ENCODE measurements at regions not wholly inside any gene's neighbourhood (a gene's known extent, or its start where the extent isn't known, plus 50 kb on each side); places are given as distances from the start of the nearest gene placed in this dataset.

- Histone ChIP-seq H3K36me3 (ENCODE audit: control insufficient read depth, insufficient read depth, low read length) (no peaks in the 10 kb centered on the region), H3K27ac (ENCODE audit: insufficient read depth, low read length) (no peak overlapping the region), H3K9ac (ENCODE audit: low read depth, low read length) (no peak overlapping the region), H3K79me1 (ENCODE audit: low read depth in 1 of 2, low read length in 2 of 2) (no peaks in the 10 kb centered on the region), H3K9me3 (ENCODE audit: control insufficient read depth, insufficient read depth, low read length) (no peaks in the 10 kb centered on the region), H2AK9ac (replicated peaks; ENCODE audit: low read depth, low read length, poor library complexity) (no peak overlapping the region), H3K56ac (ENCODE audit: extremely low read depth, insufficient read depth, low read length) (no peak overlapping the region), H3K27me3 (ENCODE audit: control insufficient read depth, insufficient read depth, low read length) (no peaks in the 10 kb centered on the region), H3K18ac (ENCODE audit: low read depth, low read length) (no peak overlapping the region), H3K9me1 (ENCODE audit: insufficient read depth, low read length) (no peaks in the 10 kb centered on the region), H3K23ac (ENCODE audit: low read depth, low read length) (no peak overlapping the region), H2BK5ac (ENCODE audit: low read depth, low read length, poor library complexity, severe bottlenecking) (no peak overlapping the region), H2BK120ac (ENCODE audit: low read depth, low read length) (no peak overlapping the region; the same call in 1 of the 2 replicates), H4K91ac (ENCODE audit: insufficient read depth, low read depth, low read length) (no peak overlapping the region), H3K14ac (replicated peaks; ENCODE audit: low read depth, low read length) (no peak overlapping the region), H2BK20ac (ENCODE audit: low read depth, low read length) (no peak overlapping the region; the same call in 1 of the 2 replicates), H2BK15ac (ENCODE audit: low read depth, low read length) (no peak overlapping the region), H3K4me2 (ENCODE audit: low read depth, low read length) (no peak overlapping the region), H4K5ac (ENCODE audit: low read depth, low read length) (no peak overlapping the region; the same call in 1 of the 2 replicates), H4K8ac (ENCODE audit: low read depth in 2 of 2, low read length in 2 of 2) (0 out of 4 replicates have a peak overlapping the region, but pooled peaks of 1 of the 2 experiments have one; percentile 29), H3K4ac (ENCODE audit: low read depth, low read length) (no peak overlapping the region; the same call in 1 of the 2 replicates), H2AFZ (replicated peaks; ENCODE audit: low read length, poor library complexity) (peak overlapping the region; percentile 45), H4K20me1 (ENCODE audit: insufficient read depth, low read length) (no peaks in the 10 kb centered on the region), H2AK5ac (ENCODE audit: low read depth, low read length) (no peak overlapping the region), H3K4me1 (ENCODE audit: control insufficient read depth, insufficient read depth, low read length) (peaks cover 2% of the 10 kb centered on the region; the same call in 1 of the 2 replicates), H3K4me3 (ENCODE audit: insufficient read depth, low read depth, low read length) (no peak overlapping the region)
- intact Hi-C loops (cut with micrococcal nuclease) = no loop called here
- peak; percentile 84 for ATAC-seq (ENCODE audit: low read depth)
- dilution Hi-C loops (cut with HindIII; ENCODE audit: low sequenced_read_pairs, unreplicated experiment) = no loop called here
- ChIA-PET CTCF (interaction anchor here (0.6 to 1.6 kb wide), 11 partner anchors 10 to 840 kb away, joined by 3 to 9 read pairs (median 4); no protein-coding TSS in a partner anchor), POLR2A (ENCODE audit: unreplicated experiment) (no interaction called here)
- BruUV-seq (replicated peaks) = no TSS peak
- no CpG with 5 or more reads among the region's 2 CpGs for WGBS, 2 experiments (ENCODE audit: extremely low coverage in 2 of 2, insufficient read length in 1 of 2)
- peak; percentile 45 for DNase-seq
- in situ Hi-C loops (cut with MboI; ENCODE audit: low sequenced_read_pairs) = no loop called here
- TF ChIP-seq MAZ (IDR thresholded peaks at IDR 0.05; ENCODE audit: borderline replicate concordance, low read depth, low read length) (no peak), RAD21 (IDR thresholded peaks at IDR 0.05; ENCODE audit: low read length) (peak; percentile 45), CTCF (conservative IDR thresholded peaks at IDR 0.05; ENCODE audit: low read depth, low read length) (peak; percentile 53), RCOR1 (IDR thresholded peaks at IDR 0.05; ENCODE audit: insufficient replicate concordance, low read length) (no peak), POLR2A (IDR thresholded peaks at IDR 0.05; ENCODE audit: low read depth, low read length) (no peak), SMC3 (IDR thresholded peaks at IDR 0.05; ENCODE audit: low read depth, low read length) (no peak; the same call in 1 of the 2 replicates), BHLHE40 (IDR thresholded peaks at IDR 0.05; ENCODE audit: low read depth, low read length) (no peak), CEBPB (IDR thresholded peaks at IDR 0.05; ENCODE audit: low read depth, low read length) (no peak), NFE2L2 (IDR thresholded peaks at IDR 0.05; ENCODE audit: low read depth, low read length) (no peak)
Observed at GRCh38 chr4:189090174-189090814, 850.4 kb upstream of the FRG1 start.

Data from IMR-90 (cell line).